GM12875 (cell line): ENCODE measurements at regions not wholly inside any gene's neighbourhood (a gene's known extent, or its start where the extent isn't known, plus 50 kb on each side); places are given as distances from the start of the nearest gene placed in this dataset.

Experiments
- H3K4me3 ChIP-seq: one replicate; pipeline ENCODE4 v1.5.1; 2011; ENCODE audit warnings: low read depth, low read length, control low read depth
- CTCF ChIP-seq: IDR thresholded peaks from 2 replicates; pipeline ENCODE4 v1.5.1; 2011; ENCODE audit warnings: low read depth, mild to moderate bottlenecking, control low read depth, inconsistent platforms, low read length, moderate library complexity, borderline replicate concordance; ENCODE audit not compliant: insufficient read depth

- TF ChIP-seq CTCF: no peak
- no peak overlapping the region for H3K4me3 ChIP-seq
Measured at GRCh38 chr1:201649761-201650622, 111.1 kb downstream of the NAV1 start.

GRCh38 chr1:201650623-201650933 is 111.7 kb downstream of the NAV1 start:
- TF ChIP-seq CTCF: no peak
- no peak overlapping the region for H3K4me3 ChIP-seq

- no peak for TF ChIP-seq CTCF
- no peak overlapping the region for H3K4me3 ChIP-seq
Measured at GRCh38 chr1:201652181-201652580, 113.3 kb downstream of the NAV1 start.

GRCh38 chr1:201653233-201653632 is 114.3 kb downstream of the NAV1 start:
- TF ChIP-seq CTCF: no peak
- H3K4me3 ChIP-seq: no peak overlapping the region

GRCh38 chr1:201653883-201654282 is 115.0 kb downstream of the NAV1 start:
- no peak overlapping the region for H3K4me3 ChIP-seq
- TF ChIP-seq CTCF: no peak

GRCh38 chr1:201655243-201655642 is 116.3 kb downstream of the NAV1 start:
- no peak for TF ChIP-seq CTCF
- no peak overlapping the region for H3K4me3 ChIP-seq

- H3K4me3 ChIP-seq: no peak overlapping the region
- TF ChIP-seq CTCF: no peak
Measured at GRCh38 chr1:201655910-201656309, 117.0 kb downstream of the NAV1 start.
